ENCODE measurements at regions not wholly inside any gene's neighbourhood (a gene's known extent, or its start where the extent isn't known, plus 50 kb on each side); places are given as distances from the start of the nearest gene placed in this dataset.

DNA sequence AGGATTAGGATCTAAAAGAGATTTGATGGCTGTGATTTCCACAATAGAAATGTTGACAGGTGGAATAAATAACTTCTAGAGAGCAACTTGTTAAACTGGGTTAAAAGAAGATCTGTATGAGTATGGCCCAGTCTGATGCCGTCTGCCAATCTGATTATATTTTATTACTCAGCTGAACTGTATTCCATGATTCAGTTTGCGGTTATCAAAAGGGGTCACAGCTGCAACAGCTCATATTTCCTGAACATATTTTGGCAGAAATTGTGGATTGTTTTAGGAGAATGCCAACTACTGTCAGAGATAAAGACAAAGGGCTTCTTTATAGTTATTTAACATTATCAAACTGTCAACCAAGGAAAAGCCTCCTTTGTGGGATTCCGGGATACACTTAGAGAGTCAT lies 244.8 kb upstream of the MINDY3 start:
- TF ChIP-seq ARNTL (CRISPR knock-in tag; IDR thresholded peaks at IDR 0.05; ENCODE audit: borderline replicate concordance, low read depth): no peak
- TF ChIP-seq RARB (CRISPR knock-in tag; IDR thresholded peaks at IDR 0.05): no peak
- no peak for TF ChIP-seq ZNF565 (CRISPR knock-in tag; conservative IDR thresholded peaks at IDR 0.05; ENCODE audit: low read depth)
- TF ChIP-seq, protein P1, sequence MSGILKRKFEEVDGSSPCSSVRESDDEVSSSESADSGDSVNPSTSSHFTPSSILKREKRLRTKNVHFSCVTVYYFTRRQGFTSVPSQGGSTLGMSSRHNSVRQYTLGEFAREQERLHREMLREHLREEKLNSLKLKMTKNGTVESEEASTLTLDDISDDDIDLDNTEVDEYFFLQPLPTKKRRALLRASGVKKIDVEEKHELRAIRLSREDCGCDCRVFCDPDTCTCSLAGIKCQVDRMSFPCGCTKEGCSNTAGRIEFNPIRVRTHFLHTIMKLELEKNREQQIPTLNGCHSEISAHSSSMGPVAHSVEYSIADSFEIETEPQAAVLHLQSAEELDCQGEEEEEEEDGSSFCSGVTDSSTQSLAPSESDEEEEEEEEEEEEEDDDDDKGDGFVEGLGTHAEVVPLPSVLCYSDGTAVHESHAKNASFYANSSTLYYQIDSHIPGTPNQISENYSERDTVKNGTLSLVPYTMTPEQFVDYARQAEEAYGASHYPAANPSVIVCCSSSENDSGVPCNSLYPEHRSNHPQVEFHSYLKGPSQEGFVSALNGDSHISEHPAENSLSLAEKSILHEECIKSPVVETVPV (CRISPR knock-in tag; IDR thresholded peaks at IDR 0.05): no peak
- no peak for TF ChIP-seq OSR1 (CRISPR knock-in tag; IDR thresholded peaks at IDR 0.05)
- TF ChIP-seq, protein P2, sequence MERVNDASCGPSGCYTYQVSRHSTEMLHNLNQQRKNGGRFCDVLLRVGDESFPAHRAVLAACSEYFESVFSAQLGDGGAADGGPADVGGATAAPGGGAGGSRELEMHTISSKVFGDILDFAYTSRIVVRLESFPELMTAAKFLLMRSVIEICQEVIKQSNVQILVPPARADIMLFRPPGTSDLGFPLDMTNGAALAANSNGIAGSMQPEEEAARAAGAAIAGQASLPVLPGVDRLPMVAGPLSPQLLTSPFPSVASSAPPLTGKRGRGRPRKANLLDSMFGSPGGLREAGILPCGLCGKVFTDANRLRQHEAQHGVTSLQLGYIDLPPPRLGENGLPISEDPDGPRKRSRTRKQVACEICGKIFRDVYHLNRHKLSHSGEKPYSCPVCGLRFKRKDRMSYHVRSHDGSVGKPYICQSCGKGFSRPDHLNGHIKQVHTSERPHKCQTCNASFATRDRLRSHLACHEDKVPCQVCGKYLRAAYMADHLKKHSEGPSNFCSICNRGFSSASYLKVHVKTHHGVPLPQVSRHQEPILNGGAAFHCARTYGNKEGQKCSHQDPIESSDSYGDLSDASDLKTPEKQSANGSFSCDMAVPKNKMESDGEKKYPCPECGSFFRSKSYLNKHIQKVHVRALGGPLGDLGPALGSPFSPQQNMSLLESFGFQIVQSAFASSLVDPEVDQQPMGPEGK (CRISPR knock-in tag; IDR thresholded peaks at IDR 0.05; ENCODE audit: borderline replicate concordance): 0 out of 2 replicates have a peak, but pooled peaks have one; percentile 27
- TF ChIP-seq ZC3H10 (CRISPR knock-in tag; IDR thresholded peaks at IDR 0.05): no peak
- TF ChIP-seq, protein P3, sequence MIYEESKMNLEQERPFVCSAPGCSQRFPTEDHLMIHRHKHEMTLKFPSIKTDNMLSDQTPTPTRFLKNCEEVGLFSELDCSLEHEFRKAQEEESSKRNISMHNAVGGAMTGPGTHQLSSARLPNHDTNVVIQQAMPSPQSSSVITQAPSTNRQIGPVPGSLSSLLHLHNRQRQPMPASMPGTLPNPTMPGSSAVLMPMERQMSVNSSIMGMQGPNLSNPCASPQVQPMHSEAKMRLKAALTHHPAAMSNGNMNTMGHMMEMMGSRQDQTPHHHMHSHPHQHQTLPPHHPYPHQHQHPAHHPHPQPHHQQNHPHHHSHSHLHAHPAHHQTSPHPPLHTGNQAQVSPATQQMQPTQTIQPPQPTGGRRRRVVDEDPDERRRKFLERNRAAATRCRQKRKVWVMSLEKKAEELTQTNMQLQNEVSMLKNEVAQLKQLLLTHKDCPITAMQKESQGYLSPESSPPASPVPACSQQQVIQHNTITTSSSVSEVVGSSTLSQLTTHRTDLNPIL (CRISPR knock-in tag; IDR thresholded peaks at IDR 0.05; ENCODE audit: low read depth): no peak
- no peak for TF ChIP-seq SNAI2 (CRISPR knock-in tag; IDR thresholded peaks at IDR 0.05)
- TF ChIP-seq TOX (CRISPR knock-in tag; IDR thresholded peaks at IDR 0.05; ENCODE audit: borderline replicate concordance): no peak
- TF ChIP-seq ZFP3 (CRISPR knock-in tag; IDR thresholded peaks at IDR 0.05): no peak
- no peak for TF ChIP-seq TCF4 (CRISPR knock-in tag; IDR thresholded peaks at IDR 0.05; ENCODE audit: borderline replicate concordance)
- TF ChIP-seq ZFP30 (CRISPR knock-in tag; IDR thresholded peaks at IDR 0.05): no peak
